ENCODE measurements at regions not wholly inside any gene's neighbourhood (a gene's known extent, or its start where the extent isn't known, plus 50 kb on each side); places are given as distances from the start of the nearest gene placed in this dataset.

- POLR2A ChIA-PET: no interaction called here
Observed at GRCh38 chr15:62591842-62592838, 427.1 kb upstream of the C2CD4B start.

More at GRCh38 chr15:62591842-62592838, 427.1 kb upstream of the C2CD4B start:
- H3K27ac ChIP-seq (ENCODE audit: low read length in 2 of 2): no peak overlapping the region
- H3K4me1 Mint-ChIP-seq: no peaks in the 10 kb centered on the region
- DNase-seq: no peak
- H3K27me3 Mint-ChIP-seq: peaks cover 29% of the 10 kb centered on the region
- TF ChIP-seq CTCF (IDR thresholded peaks at IDR 0.05) (no peak), EZH2 (IDR thresholded peaks at IDR 0.05; ENCODE audit: borderline replicate concordance, insufficient read depth, low read depth, low read length, poor library complexity, severe bottlenecking) (no peak)
- no peak overlapping the region for H3K27ac Mint-ChIP-seq
- H3K4me3 ChIP-seq (ENCODE audit: control extremely low read depth in 1 of 5, extremely low read depth in 1 of 5, insufficient read depth in 1 of 5, low read depth in 2 of 5, low read length in 4 of 5): no peak overlapping the region
- ATAC-seq (ENCODE audit: low read depth): no peak
- H3K9me3 ChIP-seq (ENCODE audit: control extremely low read depth in 1 of 3, control insufficient read depth in 2 of 3, insufficient read depth in 1 of 3, low read length in 2 of 3): no peaks in the 10 kb centered on the region
- H3K9me3 Mint-ChIP-seq (ENCODE audit: insufficient read depth): no peaks in the 10 kb centered on the region
- H4K20me1 ChIP-seq (ENCODE audit: control insufficient read depth, insufficient read depth, low read length, poor library complexity, severe bottlenecking): no peaks in the 10 kb centered on the region
- peaks cover 0 to 4% (median 0%) of the 10 kb centered on the region in 4 experiments for H3K27me3 ChIP-seq (replicated peaks in 1 of 4; ENCODE audit: control extremely low read depth in 1 of 4, control insufficient read depth in 3 of 4, insufficient read depth in 4 of 4, low read length in 3 of 4)
- CTCF ChIA-PET: no interaction called here
- no peak overlapping the region for H3K4me2 ChIP-seq (replicated peaks; ENCODE audit: low read depth, low read length, poor library complexity, severe bottlenecking)
- no peak overlapping the region for H3K9ac ChIP-seq (ENCODE audit: low read length)
- no peaks in the 10 kb centered on the region for H3K4me1 ChIP-seq (ENCODE audit: control insufficient read depth in 2 of 2, insufficient read depth in 2 of 2, low read length in 2 of 2)
- no peak overlapping the region for H2AFZ ChIP-seq (ENCODE audit: insufficient read depth, low read depth, low read length, poor library complexity, severe bottlenecking)
- intact Hi-C loops (cut with micrococcal nuclease): no loop called here
- no peak overlapping the region for H3K4me3 Mint-ChIP-seq
- WGBS (ENCODE audit: insufficient coverage): 95% methylated on average over 7 of the region's 8 CpGs
- H3K79me2 ChIP-seq (ENCODE audit: control insufficient read depth, insufficient read depth, low read length): no peaks in the 10 kb centered on the region
- no peaks in the 10 kb centered on the region for H3K36me3 ChIP-seq (replicated peaks in 1 of 2; ENCODE audit: control extremely low read depth in 1 of 2, control insufficient read depth in 1 of 2, extremely low read depth in 1 of 2, insufficient read depth in 2 of 2, low read length in 1 of 2)

Measured in B cell (primary cell).